SJSA1 (cell line): ENCODE measurements at regions not wholly inside any gene's neighbourhood (a gene's known extent, or its start where the extent isn't known, plus 50 kb on each side); places are given as distances from the start of the nearest gene placed in this dataset.

ENCODE experiments used
- DNase-seq, 2 experiments: peaks; one replicate each; pipeline ENCODE4 v3.0.0-alpha.2; 2015 to 2020; ENCODE audit warnings: low spot score in 2 of 2, low read depth in 1 of 2
- H3K27ac ChIP-seq: fragments of 250-450 bp; sonication (Bioruptor Pico); 2 replicates; pipeline ENCODE4 v1.5.1; 2020; ENCODE audit warnings: mild to moderate bottlenecking, moderate library complexity
- H3K27me3 ChIP-seq: fragments of 250-450 bp; sonication (Bioruptor Pico); replicated peaks from 2 replicates; pipeline ENCODE4 v1.5.1; 2020; ENCODE audit warnings: mild to moderate bottlenecking, moderate library complexity
- H3K36me3 ChIP-seq: fragments of 250-450 bp; sonication (Bioruptor Pico); 2 replicates; pipeline ENCODE4 v1.5.1; 2020; ENCODE audit warnings: mild to moderate bottlenecking
- H3K4me1 ChIP-seq: fragments of 250-450 bp; sonication (Bioruptor Pico); replicated peaks from 2 replicates; pipeline ENCODE4 v1.6.1; 2021; ENCODE audit warnings: mild to moderate bottlenecking
- H3K4me3 ChIP-seq: fragments of 250-450 bp; sonication (Bioruptor Pico); 2 replicates; pipeline ENCODE4 v1.5.1; 2020; ENCODE audit warnings: mild to moderate bottlenecking
- H3K9me3 ChIP-seq: fragments of 250-450 bp; sonication (Bioruptor Pico); replicated peaks from 2 replicates; pipeline ENCODE4 v1.5.1; 2020; ENCODE audit warnings: mild to moderate bottlenecking

GRCh38 chr14:101464310-101464983 lies 96.8 kb upstream of the DIO3 start:
- H3K4me3 ChIP-seq: no peak overlapping the region
- no peak overlapping the region for H3K27ac ChIP-seq
- H3K36me3 ChIP-seq: no peaks in the 10 kb centered on the region
- peak in 1 of 2 experiments; percentile 30 for DNase-seq
- H3K9me3 ChIP-seq: no peaks in the 10 kb centered on the region
- H3K4me1 ChIP-seq: no peaks in the 10 kb centered on the region
- H3K27me3 ChIP-seq: no peaks in the 10 kb centered on the region

- no peaks in the 10 kb centered on the region for H3K9me3 ChIP-seq
- peak in 1 of 2 experiments; percentile 31 for DNase-seq
- no peaks in the 10 kb centered on the region for H3K4me1 ChIP-seq
- H3K27ac ChIP-seq: no peak overlapping the region
- H3K27me3 ChIP-seq: no peaks in the 10 kb centered on the region
- no peak overlapping the region for H3K4me3 ChIP-seq
- H3K36me3 ChIP-seq: no peaks in the 10 kb centered on the region
Observed at GRCh38 chr14:101464984-101465794, 96.1 kb upstream of the DIO3 start.

- no peak overlapping the region for H3K27ac ChIP-seq
- H3K4me3 ChIP-seq: no peak overlapping the region
Observed at GRCh38 chr14:101465795-101466448, 95.4 kb upstream of the DIO3 start.

GRCh38 chr14:101466456-101467180 lies 94.7 kb upstream of the DIO3 start:
- H3K27ac ChIP-seq: no peak overlapping the region
- no peaks in the 10 kb centered on the region for H3K9me3 ChIP-seq
- no peaks in the 10 kb centered on the region for H3K4me1 ChIP-seq
- H3K36me3 ChIP-seq: no peaks in the 10 kb centered on the region
- no peaks in the 10 kb centered on the region for H3K27me3 ChIP-seq
- no peak overlapping the region for H3K4me3 ChIP-seq
- peak in 1 of 2 experiments; percentile 32 for DNase-seq

More at GRCh38 chr14:101465795-101466448, 95.4 kb upstream of the DIO3 start:
- Histone ChIP-seq H3K4me1 (no peaks in the 10 kb centered on the region), H3K9me3 (no peaks in the 10 kb centered on the region), H3K27me3 (no peaks in the 10 kb centered on the region), H3K36me3 (no peaks in the 10 kb centered on the region)
- DNase-seq: peak in 1 of 2 experiments; percentile 22

GRCh38 chr14:101467181-101467926 lies 93.9 kb upstream of the DIO3 start:
- Histone ChIP-seq H3K4me1 (no peaks in the 10 kb centered on the region), H3K9me3 (no peaks in the 10 kb centered on the region), H3K27me3 (no peaks in the 10 kb centered on the region), H3K4me3 (no peak overlapping the region), H3K27ac (no peak overlapping the region), H3K36me3 (no peaks in the 10 kb centered on the region)
- peak in 1 of 2 experiments; percentile 21 for DNase-seq

- Histone ChIP-seq H3K27me3 (no peaks in the 10 kb centered on the region), H3K4me3 (no peak overlapping the region), H3K27ac (no peak overlapping the region), H3K4me1 (no peaks in the 10 kb centered on the region), H3K36me3 (no peaks in the 10 kb centered on the region), H3K9me3 (no peaks in the 10 kb centered on the region)
- DNase-seq: peak in 1 of 2 experiments; percentile 20
Observed at GRCh38 chr14:101469382-101470247, 91.7 kb upstream of the DIO3 start.

GRCh38 chr14:101470266-101470665 lies 91.0 kb upstream of the DIO3 start:
- no peak for DNase-seq
- H3K4me1 ChIP-seq: no peaks in the 10 kb centered on the region
- H3K4me3 ChIP-seq: no peak overlapping the region
- no peaks in the 10 kb centered on the region for H3K27me3 ChIP-seq
- H3K36me3 ChIP-seq: no peaks in the 10 kb centered on the region
- H3K9me3 ChIP-seq: no peaks in the 10 kb centered on the region
- H3K27ac ChIP-seq: no peak overlapping the region

GRCh38 chr14:101471723-101472517 lies 89.4 kb upstream of the DIO3 start:
- Histone ChIP-seq H3K4me1 (no peaks in the 10 kb centered on the region), H3K9me3 (no peaks in the 10 kb centered on the region), H3K27me3 (no peaks in the 10 kb centered on the region), H3K4me3 (no peak overlapping the region), H3K27ac (no peak overlapping the region), H3K36me3 (no peaks in the 10 kb centered on the region)
- peak in 1 of 2 experiments; percentile 25 for DNase-seq

GRCh38 chr14:101472518-101472849 lies 88.8 kb upstream of the DIO3 start:
- peak in 1 of 2 experiments; percentile 20 for DNase-seq
- Histone ChIP-seq H3K4me1 (no peaks in the 10 kb centered on the region), H3K27me3 (no peaks in the 10 kb centered on the region), H3K9me3 (no peaks in the 10 kb centered on the region), H3K27ac (no peak overlapping the region), H3K4me3 (no peak overlapping the region), H3K36me3 (no peaks in the 10 kb centered on the region)

- Histone ChIP-seq H3K9me3 (no peaks in the 10 kb centered on the region), H3K36me3 (no peaks in the 10 kb centered on the region), H3K4me1 (no peaks in the 10 kb centered on the region), H3K4me3 (no peak overlapping the region), H3K27ac (no peak overlapping the region), H3K27me3 (no peaks in the 10 kb centered on the region)
- peak in 1 of 2 experiments; percentile 20 for DNase-seq
Observed at GRCh38 chr14:101473045-101473729, 88.1 kb upstream of the DIO3 start.

- DNase-seq: peak in 1 of 2 experiments; percentile 22
- H3K27ac ChIP-seq: no peak overlapping the region
- no peaks in the 10 kb centered on the region for H3K36me3 ChIP-seq
- H3K27me3 ChIP-seq: no peaks in the 10 kb centered on the region
- no peaks in the 10 kb centered on the region for H3K4me1 ChIP-seq
- no peak overlapping the region for H3K4me3 ChIP-seq
- no peaks in the 10 kb centered on the region for H3K9me3 ChIP-seq
Observed at GRCh38 chr14:101473795-101474562, 87.3 kb upstream of the DIO3 start.
